NCI-H345 (cell line): ENCODE measurements at regions not wholly inside any gene's neighbourhood (a gene's known extent, or its start where the extent isn't known, plus 50 kb on each side); places are given as distances from the start of the nearest gene placed in this dataset.
A peak's percentile ranks its signal among the peaks of the same experiment; 100 is the strongest.

Experiments
- DNase-seq: peaks from one replicate; lab custom pipeline; 2025; lab: John Stamatoyannopoulos, UW

DNA sequence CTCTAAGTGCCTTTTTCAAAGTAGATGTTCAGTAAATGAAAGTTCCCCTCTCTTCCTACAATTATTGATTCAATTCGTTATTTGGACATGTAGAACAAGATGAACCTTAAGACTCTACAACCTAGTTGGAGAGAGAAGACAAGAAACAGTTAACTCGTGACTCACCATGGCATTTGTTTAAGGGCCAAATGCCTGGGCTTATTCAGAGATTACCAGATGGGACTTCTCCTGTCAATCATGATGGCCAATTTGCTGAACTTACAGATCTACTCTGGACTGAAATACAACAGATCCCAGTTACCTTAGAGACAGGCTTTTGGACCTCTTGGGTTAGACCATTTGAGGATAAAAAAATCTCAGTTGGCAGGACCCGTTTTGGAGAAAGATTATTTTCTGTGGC, 93.5 kb downstream of the C1orf94 start:
- no peak for DNase-seq

DNA sequence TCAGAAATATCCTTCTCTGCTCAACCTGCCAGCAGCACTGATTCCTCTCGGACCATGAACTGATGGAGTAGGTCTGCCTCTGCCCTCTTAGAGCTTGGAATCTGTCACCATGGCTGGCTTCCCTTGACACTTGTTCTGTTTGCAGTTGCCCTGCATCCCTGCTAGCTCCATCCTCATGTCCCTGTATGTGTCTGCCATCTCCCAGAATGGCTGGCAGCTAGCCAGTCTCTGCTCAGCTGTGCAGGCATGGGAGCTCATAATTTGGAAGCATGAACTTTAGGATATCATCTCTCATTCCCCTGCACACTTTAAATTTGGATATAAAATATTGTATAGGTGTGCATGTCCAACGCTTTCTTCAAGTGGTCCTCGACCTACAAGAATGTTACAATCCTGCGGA, 95.4 kb downstream of the C1orf94 start:
- peak; percentile 55 for DNase-seq

- DNase-seq = no peak
Observed at GRCh38 chr1:34275150-34275549, 98.4 kb downstream of the C1orf94 start.

DNA sequence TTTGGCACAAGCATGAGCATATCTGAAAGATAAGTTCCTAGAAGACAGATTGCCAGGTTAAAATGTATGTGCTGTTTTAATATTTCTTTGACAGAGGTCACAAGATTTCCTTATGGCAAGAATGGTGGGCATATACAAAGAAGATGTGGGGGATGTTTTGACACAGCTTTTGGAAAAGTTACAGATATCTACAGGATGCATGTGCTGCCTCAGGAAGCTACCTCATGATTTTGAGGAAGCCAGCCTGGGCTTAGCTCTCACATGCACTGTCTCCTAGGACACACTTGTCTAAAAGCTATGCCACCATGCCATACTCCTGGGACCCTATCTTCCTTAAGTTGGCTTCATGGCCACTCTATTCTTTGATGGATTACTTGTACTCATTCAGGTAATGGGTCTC, 99.9 kb downstream of the C1orf94 start:
- DNase-seq = no peak

DNA sequence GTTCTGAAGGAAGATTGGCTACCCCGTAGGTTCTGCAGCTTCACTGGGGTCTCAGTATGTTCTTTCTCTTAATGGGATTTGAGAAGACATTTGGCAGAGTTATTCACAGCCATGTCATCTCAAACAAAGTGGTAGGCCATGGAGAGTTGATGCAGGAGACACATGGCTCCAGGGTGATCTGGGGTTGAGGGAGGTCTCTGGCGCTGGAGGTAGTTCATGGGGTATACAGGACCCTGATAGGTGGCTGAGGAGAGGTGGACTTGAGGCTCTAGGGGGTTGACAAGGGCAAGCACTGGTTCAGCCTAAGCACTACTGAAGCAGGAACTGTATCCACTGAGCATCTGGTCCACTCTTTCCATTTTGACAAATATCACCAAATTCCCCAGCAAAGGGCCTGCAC, 100.4 kb downstream of the C1orf94 start:
- DNase-seq = no peak

DNA sequence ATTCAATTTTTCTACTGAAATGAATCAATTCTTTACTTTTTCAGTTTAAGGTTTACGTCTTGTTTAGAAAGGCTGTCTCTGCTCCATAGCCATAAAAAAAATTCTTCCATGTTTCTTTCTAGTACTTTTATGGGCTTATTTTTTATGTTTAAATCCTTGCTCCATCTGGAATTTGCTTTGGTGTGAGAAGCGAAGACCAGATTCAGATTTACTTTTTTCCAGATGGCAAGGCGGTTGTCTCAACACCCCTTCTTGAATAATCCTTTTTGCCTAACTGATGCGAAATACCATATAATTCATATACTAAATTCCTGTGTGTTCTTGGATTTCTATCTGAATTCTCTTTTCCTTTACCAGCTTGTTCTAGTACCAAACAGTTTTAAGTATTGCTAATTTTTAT, 101.5 kb downstream of the C1orf94 start:
- DNase-seq = no peak

DNA sequence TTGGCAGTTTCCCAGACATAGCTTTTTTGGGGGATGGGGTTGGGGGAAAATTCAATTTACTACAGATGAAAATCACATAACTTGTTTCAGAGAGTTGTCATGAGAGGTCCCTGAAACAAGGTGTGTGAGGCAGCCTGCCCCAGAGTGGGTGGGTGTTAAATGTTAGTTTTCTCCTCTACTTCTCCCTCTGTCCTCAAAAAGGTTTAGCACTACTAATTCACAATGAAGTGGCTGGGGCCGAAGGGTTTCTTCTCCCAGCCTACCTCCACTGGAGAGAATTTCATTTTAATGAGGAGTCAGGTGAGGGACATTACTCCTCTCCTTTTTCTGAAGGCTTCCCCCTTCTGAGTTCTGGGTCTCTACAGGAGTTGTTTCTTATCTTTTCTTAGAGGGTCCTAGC, 103.3 kb downstream of the C1orf94 start:
- DNase-seq = no peak

DNA sequence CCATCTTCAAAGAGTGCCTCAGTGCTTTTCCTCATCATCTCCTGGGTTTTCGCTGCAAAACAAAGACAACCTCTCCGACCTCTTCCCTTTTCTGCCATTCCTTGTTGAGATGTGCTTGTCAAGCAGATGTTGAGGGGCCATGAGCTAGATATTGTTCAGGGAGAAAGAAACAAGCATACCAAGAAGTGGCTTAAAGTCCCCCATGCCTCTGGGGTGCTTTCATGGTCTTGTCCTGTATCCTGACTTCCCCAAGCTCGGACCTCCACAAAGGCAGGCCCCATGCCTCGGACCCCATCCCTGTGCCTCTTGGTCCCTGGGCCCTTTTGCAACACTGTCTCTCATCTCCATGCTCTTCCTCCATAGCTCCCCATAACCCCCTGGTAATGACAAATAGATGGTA, 103.8 kb downstream of the C1orf94 start:
- DNase-seq = no peak

GRCh38 chr1:34283142-34283541, 106.4 kb downstream of the C1orf94 start:
- DNase-seq = no peak

- no peak for DNase-seq
Observed at GRCh38 chr1:34286511-34286910, 109.8 kb downstream of the C1orf94 start.

DNA sequence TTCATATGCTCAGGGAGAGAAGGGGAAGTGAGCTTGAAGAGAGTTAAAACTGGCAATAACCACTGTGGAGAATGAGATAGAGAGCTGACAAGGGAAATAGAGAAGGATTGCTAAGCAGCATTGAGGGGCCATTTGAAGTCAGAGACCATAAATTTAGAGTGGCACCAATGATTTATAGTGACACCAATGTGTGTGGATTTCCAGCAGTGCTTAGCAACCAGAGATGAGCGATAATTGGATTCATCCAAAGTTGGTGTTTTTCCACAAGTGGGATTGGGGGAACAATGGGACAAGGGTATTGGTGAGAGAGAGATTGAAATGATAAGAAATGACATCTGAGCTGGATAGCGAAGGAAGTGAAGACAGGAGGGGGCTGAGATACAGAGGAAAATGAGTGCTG, 114.1 kb downstream of the C1orf94 start:
- DNase-seq = no peak

DNA sequence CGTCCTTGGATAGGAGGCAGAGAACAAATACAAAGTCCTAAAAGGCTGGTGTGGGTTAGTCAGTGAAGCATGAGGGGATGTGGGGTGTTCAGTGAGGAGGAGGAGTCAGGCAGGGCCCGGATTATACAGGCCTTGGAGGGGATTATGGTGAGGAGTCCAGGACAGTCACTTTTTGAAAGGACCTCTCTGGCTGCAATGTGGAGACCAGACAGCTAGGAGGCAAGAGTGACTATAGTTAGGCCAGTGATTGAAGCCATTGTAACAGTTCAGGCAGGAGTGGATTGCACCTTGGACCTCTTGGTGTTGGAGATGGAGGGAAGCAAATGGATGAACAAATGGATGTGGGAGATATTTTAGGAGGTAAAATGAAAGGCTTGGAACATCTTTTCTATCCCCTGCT, 115.8 kb downstream of the C1orf94 start:
- DNase-seq = no peak

DNA sequence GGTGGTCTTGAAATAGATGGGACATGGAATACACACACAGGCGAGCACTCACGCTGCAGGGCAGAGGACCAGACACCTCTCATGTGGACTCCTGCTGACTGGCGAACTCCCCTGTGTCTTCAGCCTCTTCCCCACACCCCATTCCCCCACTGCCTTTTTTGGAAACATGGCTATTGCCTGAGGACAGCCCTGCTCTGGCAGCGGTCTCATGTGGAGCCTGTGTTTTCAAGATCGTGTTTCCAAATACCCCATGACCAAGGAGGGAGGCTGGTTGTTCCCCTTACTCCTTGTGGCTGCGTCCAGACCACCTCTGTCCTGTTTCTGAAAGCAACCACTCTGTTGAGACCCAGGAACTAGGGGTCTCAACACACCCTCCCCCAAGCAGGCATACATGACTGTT, 119.4 kb downstream of the C1orf94 start:
- no peak for DNase-seq

DNA sequence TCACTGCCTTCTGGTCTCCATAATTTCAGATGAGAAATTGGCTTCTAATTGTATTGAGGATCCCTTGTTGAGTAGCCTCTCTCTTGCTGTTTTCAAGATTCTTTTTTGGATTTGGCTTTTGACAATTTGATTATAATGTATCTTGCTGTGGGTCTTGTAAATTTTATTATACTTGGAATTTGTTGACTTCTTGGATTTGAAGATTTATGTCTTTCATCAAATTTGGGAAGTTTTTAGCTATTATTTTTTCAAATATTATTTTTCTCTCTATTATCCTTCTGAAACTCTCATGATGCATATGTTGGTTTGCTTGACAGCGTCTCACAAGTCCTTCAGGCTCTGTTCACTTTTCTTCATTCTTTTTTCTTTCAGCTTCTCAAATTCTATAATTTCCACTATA, 126.1 kb downstream of the C1orf94 start:
- no peak for DNase-seq

DNA sequence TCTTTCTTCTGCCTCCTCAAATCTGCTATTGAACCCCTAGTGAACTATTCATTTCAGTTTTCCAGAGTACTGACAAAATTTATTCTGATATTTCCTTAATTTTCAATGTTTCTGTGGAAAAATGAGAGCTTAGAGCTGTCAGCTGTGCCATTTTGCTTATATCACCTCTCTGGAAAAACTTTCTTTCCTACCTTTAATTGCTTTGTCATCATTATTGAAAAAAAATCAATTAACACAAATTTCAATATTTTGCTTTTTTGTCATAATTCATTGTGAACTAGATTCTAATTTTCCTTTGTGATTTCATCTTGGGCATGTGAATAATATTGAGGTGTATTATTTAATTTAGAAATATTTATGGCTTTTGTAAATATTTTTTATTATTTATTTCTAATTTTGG, 126.5 kb downstream of the C1orf94 start:
- no peak for DNase-seq

DNA sequence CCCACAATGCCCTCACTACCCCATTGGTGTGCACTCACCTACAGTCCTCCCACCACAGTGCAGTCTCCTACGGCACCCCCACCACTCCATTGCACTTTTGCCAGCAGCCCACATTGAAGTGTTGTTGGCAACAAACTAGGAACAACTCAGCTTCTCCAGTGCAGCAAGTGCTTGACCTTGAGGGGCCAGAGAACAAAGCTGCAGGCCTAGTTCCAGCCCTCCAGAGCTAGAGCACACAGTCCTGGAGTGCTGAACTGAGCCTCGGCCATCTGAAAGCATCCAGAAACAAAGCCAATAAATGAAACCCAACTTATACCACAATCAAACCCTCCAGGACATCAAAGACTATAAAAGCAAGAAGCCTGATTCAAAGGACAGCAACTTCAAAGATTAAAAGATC, 129.9 kb downstream of the C1orf94 start:
- DNase-seq = no peak

- no peak for DNase-seq
Observed at GRCh38 chr1:34312359-34312758, 135.7 kb downstream of the C1orf94 start.

DNA sequence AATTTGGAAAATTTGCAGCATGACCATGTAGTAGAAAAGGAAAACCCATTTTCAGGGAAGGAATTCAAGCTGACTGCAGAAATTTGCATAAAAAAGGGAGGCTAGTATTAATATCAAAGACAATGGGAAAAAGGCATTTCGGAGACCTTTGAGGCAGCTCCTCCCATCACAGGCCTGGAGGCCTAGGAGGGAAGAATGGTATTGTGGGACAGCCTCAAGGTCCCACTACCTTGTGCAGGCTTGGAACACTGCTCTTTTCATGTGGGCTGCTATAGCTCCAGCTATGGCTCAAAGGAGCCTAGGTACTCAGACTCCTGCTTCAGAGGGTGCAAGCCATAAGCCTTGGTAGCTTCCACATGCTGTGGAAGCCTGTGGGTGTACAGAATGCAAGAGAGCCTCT, 139.3 kb downstream of the C1orf94 start:
- no peak for DNase-seq

- no peak for DNase-seq
Observed at GRCh38 chr1:34316773-34317172, 140.1 kb downstream of the C1orf94 start.

GRCh38 chr1:34319218-34319617, 142.5 kb downstream of the C1orf94 start:
- no peak for DNase-seq

DNA sequence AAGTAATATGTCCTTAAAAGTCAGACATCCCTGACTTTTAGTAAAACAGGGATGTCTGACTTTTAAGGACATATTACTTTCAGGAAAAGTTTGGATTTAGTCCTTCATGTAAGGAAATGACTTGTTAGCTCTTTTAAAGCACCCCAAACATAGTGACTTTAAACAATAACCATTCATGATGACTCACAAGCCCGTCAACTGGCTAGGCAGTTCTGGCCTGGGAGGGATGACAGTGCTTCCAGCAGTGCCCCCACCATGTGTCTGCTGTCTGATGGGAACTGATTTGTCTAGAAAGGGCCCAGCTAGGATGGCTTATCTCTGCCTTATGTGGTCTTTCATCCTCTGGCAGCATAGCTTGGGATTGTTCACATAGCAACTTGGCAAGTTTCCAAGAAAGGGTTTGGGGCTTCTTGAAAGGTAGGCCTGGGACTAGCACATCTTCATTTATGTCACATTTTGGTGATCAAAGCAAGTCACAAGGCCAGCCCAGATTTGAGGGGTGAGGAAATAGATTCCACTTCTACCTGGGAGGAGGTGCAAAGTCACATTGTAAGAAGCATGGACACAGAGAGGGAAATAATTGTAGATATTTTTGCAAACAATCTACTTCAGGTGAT, 143.5 kb downstream of the C1orf94 start:
- peak; percentile 60 for DNase-seq

DNA sequence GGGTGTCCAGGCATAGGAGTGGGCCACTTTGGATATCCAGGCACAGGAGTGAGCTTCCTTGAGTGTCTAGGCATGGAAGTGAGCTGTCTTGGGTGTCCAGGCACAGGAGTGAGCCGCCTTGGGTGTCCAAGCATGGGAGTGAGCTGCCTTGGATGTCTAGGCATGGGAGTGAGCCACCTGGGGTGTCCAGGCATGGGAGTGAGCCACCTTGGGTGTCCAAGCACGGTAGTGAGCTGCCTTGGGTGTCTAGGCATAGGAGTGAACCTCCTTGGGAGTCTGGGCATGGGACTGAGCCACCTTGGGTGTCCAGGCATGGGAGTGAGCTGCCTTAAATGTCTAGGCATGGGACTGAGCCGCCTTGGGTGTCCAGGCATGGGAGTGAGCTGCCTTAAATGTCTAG, 146.3 kb downstream of the C1orf94 start:
- no peak for DNase-seq

- no peak for DNase-seq
Observed at GRCh38 chr1:34324879-34325440, 148.3 kb downstream of the C1orf94 start.

DNA sequence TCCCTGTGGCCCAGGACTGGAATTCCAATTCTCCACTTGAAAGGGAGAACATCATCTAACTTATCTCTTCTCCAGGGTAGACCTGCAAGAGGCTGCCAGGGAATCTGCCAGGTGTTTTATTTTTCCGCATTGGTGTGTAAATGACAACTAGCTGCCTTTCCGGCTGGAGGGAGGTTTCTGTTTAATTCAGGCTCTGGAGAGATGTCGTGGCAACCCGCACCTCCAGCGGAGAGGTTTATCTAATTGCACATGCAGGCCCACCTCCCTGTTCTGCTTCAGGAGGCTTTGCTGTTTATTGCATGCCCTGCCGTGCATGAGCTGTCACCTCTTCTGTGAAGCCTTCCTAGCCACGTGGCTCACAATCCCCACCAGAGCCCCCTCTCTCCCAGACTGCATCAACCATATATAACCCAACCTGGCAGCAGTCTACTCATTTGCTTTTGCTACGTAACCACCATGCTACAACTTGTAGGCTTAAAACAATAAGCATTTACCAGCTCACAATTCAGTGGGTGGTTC, 151.6 kb downstream of the C1orf94 start:
- DNase-seq = peak; percentile 53
